WI38 (cell line): ENCODE measurements at regions not wholly inside any gene's neighbourhood (a gene's known extent, or its start where the extent isn't known, plus 50 kb on each side); places are given as distances from the start of the nearest gene placed in this dataset.

Experiments used
- H3K4me3 ChIP-seq: 2 replicates; pipeline ENCODE4 v1.5.1; 2011; ENCODE audit warnings: low read depth, mild to moderate bottlenecking, control low read depth, low read length
- CTCF ChIP-seq: IDR thresholded peaks from 2 replicates; pipeline ENCODE4 v1.5.1; 2012; ENCODE audit warnings: low read depth, mild to moderate bottlenecking, control low read depth, low read length

GRCh38 chr1:222040121-222040805, 298.4 kb upstream of the DUSP10 start:
- no peak for TF ChIP-seq CTCF
- no peak overlapping the region for H3K4me3 ChIP-seq

GRCh38 chr1:222038971-222039370, 297.1 kb upstream of the DUSP10 start:
- no peak for TF ChIP-seq CTCF

GRCh38 chr1:222037720-222038119, 295.8 kb upstream of the DUSP10 start:
- TF ChIP-seq CTCF: no peak
- H3K4me3 ChIP-seq: no peak overlapping the region

More at GRCh38 chr1:222038971-222039370, 297.1 kb upstream of the DUSP10 start:
- H3K4me3 ChIP-seq: no peak overlapping the region

GRCh38 chr1:222034790-222035189, 292.9 kb upstream of the DUSP10 start:
- TF ChIP-seq CTCF: no peak
- no peak overlapping the region for H3K4me3 ChIP-seq

GRCh38 chr1:222033450-222033849, 291.6 kb upstream of the DUSP10 start:
- TF ChIP-seq CTCF: no peak
- no peak overlapping the region for H3K4me3 ChIP-seq

GRCh38 chr1:222031318-222031717, 289.4 kb upstream of the DUSP10 start:
- no peak overlapping the region for H3K4me3 ChIP-seq
- no peak for TF ChIP-seq CTCF

- no peak overlapping the region for H3K4me3 ChIP-seq
- TF ChIP-seq CTCF: no peak
Measured at GRCh38 chr1:222028676-222029075, 286.8 kb upstream of the DUSP10 start.
